GM12872 (cell line): ENCODE measurements at regions not wholly inside any gene's neighbourhood (a gene's known extent, or its start where the extent isn't known, plus 50 kb on each side); places are given as distances from the start of the nearest gene placed in this dataset.

ENCODE experiments used
- CTCF ChIP-seq: IDR thresholded peaks from 3 replicates; pipeline ENCODE4 v1.5.1; 2011; ENCODE audit warnings: low read depth, mild to moderate bottlenecking, low read length, moderate library complexity; ENCODE audit not compliant: insufficient read depth

DNA sequence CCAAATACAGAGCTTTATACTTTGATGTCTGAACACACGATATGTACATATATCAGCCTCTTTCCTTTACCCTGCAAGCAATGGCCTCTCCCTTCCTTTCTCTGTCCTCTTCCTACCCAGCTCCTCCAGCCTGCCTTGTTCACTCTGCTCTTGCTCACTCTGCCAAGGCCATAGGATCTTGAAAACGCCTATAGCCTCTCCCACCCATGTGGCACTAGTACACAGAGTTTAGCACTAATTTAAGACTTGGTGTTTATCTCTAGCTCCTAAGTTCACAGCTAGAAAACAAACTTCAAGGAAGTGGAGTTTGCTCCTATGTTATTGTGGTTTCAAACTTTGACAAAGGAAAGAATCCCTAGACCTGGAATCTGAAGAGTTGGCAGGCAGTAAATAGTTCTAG, 225.0 kb upstream of the RUNX1 start:
- no peak for TF ChIP-seq CTCF

DNA sequence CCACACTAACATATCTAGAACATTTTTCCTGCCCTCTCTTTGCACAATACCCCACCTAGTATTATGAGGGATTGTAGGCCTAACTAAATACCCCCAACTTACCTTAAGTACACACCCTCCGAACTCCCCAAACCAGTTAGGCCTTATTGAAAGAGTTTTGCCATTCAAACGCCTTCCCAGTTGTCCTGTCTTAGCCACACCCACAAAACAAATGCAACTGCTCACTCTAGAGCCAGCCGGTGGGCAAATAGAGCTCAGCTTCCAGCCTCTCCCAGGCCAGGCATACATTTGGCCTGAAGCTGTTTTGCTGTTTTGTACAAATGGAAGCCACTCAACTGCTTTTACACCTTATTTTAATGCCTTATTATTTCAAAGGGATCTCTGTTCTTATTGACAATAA, 224.2 kb upstream of the RUNX1 start:
- no peak for TF ChIP-seq CTCF

- TF ChIP-seq CTCF, result no peak
Measured at GRCh38 chr21:35268817-35269216, 219.7 kb upstream of the RUNX1 start.

DNA sequence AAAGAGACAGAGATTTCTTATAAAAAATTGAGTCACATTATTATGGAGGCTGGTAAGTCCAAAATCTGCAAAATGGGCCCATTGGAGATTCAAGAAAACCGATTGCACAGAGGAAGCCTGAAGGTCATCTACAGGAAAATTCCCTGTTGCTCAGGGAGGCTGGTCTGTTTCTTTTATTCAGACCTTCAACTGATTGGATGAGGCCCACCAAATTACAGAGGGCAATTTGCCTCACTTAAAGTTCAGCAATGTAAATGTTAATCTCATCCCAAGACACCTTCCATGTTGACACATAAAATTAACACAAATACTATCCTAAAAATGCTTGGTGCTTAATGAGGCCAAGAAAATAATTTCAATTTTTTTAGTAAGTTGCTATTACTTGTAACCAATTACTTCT, 219.2 kb upstream of the RUNX1 start:
- TF ChIP-seq CTCF, result no peak

GRCh38 chr21:35266546-35266945, 217.4 kb upstream of the RUNX1 start:
- no peak for TF ChIP-seq CTCF

DNA sequence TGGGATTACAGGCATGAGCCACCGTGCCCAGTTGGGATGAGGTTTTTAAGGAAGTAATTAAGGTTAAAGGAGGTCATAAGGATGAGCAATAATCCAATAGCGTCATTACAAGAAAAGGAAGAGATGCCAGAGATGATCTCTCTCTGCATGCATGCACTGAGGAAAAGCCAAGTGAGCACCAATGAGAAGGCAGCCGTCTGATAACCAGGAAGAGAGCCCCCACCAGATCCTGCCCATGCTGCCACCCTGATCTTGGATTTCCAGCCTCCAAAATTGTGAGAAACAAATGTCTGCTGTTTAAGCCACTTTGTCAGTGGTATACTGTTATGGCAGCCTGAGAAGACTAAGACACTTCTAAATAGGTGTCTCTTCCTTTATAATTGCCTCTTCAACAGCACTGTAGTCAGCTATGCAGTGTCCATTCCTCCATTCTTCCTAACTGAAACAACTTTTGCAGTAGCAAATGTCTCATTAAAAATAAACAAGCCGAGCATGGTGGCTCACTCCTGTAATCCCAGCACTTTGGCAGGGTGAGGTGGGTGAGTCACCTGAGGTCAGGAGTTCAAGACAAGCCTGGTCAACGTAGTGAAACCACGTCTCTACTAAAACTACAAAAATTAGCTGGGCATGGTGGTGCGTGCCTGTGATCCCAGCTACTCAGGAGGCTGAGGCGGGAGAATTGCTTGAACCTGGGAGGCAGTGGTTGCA, 216.2 kb upstream of the RUNX1 start:
- no peak for TF ChIP-seq CTCF

DNA sequence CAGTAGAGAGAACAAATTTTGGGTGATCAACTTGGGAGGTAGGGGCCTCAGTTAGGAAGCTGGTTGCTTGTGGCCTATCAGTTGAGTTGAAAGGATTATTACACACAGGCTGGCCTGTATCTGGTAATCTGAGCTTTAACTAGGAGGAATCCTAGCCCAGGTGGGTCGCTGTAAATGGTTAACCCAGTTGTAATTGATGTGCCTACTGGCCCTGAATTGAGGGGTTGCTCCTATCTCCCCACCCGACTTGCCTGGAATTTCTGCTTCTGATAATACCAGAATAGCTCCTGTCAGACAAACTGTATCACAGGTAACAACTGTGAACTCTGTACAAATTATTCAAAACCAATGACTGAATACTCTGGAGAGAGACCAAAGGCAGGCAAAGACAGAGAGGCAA, 210.4 kb upstream of the RUNX1 start:
- no peak for TF ChIP-seq CTCF
